IMR-90 (cell line): ENCODE measurements at regions not wholly inside any gene's neighbourhood (a gene's known extent, or its start where the extent isn't known, plus 50 kb on each side); places are given as distances from the start of the nearest gene placed in this dataset.

ENCODE experiments used
- ATAC-seq: fragments of 200-7000 bp; cut with Tn5 transposase; 2 replicates; pipeline ENCODE4 v1.9.1; 2020; ENCODE audit warnings: low read depth, mild to moderate bottlenecking, moderate library complexity
- BruUV-seq: library from RNA; stranded (reverse); fragments of 400-500 nt; replicated peaks from 2 replicates; lab custom pipeline; 2021; lab: Mats Ljungman, UMichigan
- CTCF ChIA-PET: fragments of 300-600 bp; formaldehyde crosslinking; extraction: SDS; loops from one replicate; lab custom pipeline; 2021; ENCODE audit warnings: antibody characterized with exemption; lab: Yijun Ruan, JAX
- POLR2A ChIA-PET: fragments of 300-600 bp; sonication (Branson Sonifier 250); formaldehyde crosslinking; loops from one replicate; lab custom pipeline; 2022; ENCODE audit warnings: antibody characterized with exemption; ENCODE audit not compliant: unreplicated experiment; lab: Charles Lee
- DNase-seq: peaks from one replicate; pipeline ENCODE4 v3.0.0; 2013
- H2AFZ ChIP-seq: replicated peaks from 2 replicates; pipeline ENCODE3; 2013; ENCODE audit warnings: low read length, mild to moderate bottlenecking; ENCODE audit not compliant: poor library complexity
- H2AK5ac ChIP-seq: 2 replicates; pipeline ENCODE4 v1.6.1; 2013; ENCODE audit warnings: low read depth, low read length, inconsistent platforms
- H2AK9ac ChIP-seq: replicated peaks from 2 replicates; pipeline ENCODE3; 2013; ENCODE audit warnings: mild to moderate bottlenecking, low read depth, low read length, moderate library complexity; ENCODE audit not compliant: poor library complexity
- H2BK120ac ChIP-seq: 2 replicates; pipeline ENCODE4 v1.6.1; 2013; ENCODE audit warnings: low read depth, low read length, inconsistent platforms
- H2BK15ac ChIP-seq: 3 replicates; pipeline ENCODE4 v1.6.1; 2013; ENCODE audit warnings: low read depth, low read length, inconsistent platforms
- H2BK20ac ChIP-seq: 2 replicates; pipeline ENCODE4 v1.6.1; 2013; ENCODE audit warnings: low read depth, mild to moderate bottlenecking, inconsistent platforms, low read length, moderate library complexity
- H2BK5ac ChIP-seq: 2 replicates; pipeline ENCODE4 v1.6.1; 2013; ENCODE audit warnings: mild to moderate bottlenecking, low read depth, low read length, inconsistent platforms; ENCODE audit not compliant: poor library complexity, severe bottlenecking
- H3K14ac ChIP-seq: replicated peaks from 2 replicates; pipeline ENCODE4 v1.6.1; 2013; ENCODE audit warnings: low read depth, low read length, inconsistent platforms
- H3K18ac ChIP-seq: 2 replicates; pipeline ENCODE4 v1.6.1; 2013; ENCODE audit warnings: low read depth, low read length, control low read depth
- H3K23ac ChIP-seq: 2 replicates; pipeline ENCODE4 v1.6.1; 2013; ENCODE audit warnings: low read depth, low read length, inconsistent platforms
- H3K27ac ChIP-seq: 2 replicates; pipeline ENCODE4 v1.5.1; 2013; ENCODE audit warnings: mild to moderate bottlenecking, control low read depth, low read length; ENCODE audit not compliant: insufficient read depth
- H3K27me3 ChIP-seq: 2 replicates; pipeline ENCODE4 v1.6.1; 2013; ENCODE audit warnings: low read length; ENCODE audit not compliant: control insufficient read depth, insufficient read depth
- H3K36me3 ChIP-seq: 2 replicates; pipeline ENCODE4 v1.6.1; 2013; ENCODE audit warnings: low read length, mixed read lengths; ENCODE audit not compliant: control insufficient read depth, insufficient read depth
- H3K4ac ChIP-seq: 2 replicates; pipeline ENCODE4 v1.6.1; 2013; ENCODE audit warnings: low read depth, low read length, inconsistent platforms
- H3K4me1 ChIP-seq: 2 replicates; pipeline ENCODE4 v1.6.1; 2013; ENCODE audit warnings: low read length, mixed read lengths; ENCODE audit not compliant: control insufficient read depth, insufficient read depth
- H3K4me2 ChIP-seq: 2 replicates; pipeline ENCODE4 v1.6.1; 2013; ENCODE audit warnings: low read depth, mild to moderate bottlenecking, control low read depth, low read length, moderate library complexity
- H3K4me3 ChIP-seq: 2 replicates; pipeline ENCODE4 v1.5.1; 2013; ENCODE audit warnings: low read depth, mild to moderate bottlenecking, control low read depth, low read length, moderate library complexity; ENCODE audit not compliant: insufficient read depth
- H3K56ac ChIP-seq: 2 replicates; pipeline ENCODE4 v1.6.1; 2013; ENCODE audit warnings: low read length, inconsistent platforms; ENCODE audit not compliant: insufficient read depth; ENCODE audit errors: extremely low read depth
- H3K79me1 ChIP-seq, 2 experiments: 2 replicates each; pipeline ENCODE4 v1.6.1; 2013; ENCODE audit warnings: low read length in 2 of 2, inconsistent platforms in 1 of 2, low read depth in 1 of 2
- H3K9ac ChIP-seq: 2 replicates; pipeline ENCODE4 v1.6.1; 2013; ENCODE audit warnings: low read depth, low read length, control low read depth
- H3K9me1 ChIP-seq: 2 replicates; pipeline ENCODE4 v1.6.1; 2013; ENCODE audit warnings: low read length, inconsistent platforms; ENCODE audit not compliant: insufficient read depth
- H3K9me3 ChIP-seq: 2 replicates; pipeline ENCODE4 v1.6.1; 2013; ENCODE audit warnings: low read length; ENCODE audit not compliant: control insufficient read depth, insufficient read depth
- H4K20me1 ChIP-seq: 2 replicates; pipeline ENCODE4 v1.6.1; 2013; ENCODE audit warnings: low read length, inconsistent platforms; ENCODE audit not compliant: insufficient read depth
- H4K5ac ChIP-seq: 2 replicates; pipeline ENCODE4 v1.6.1; 2013; ENCODE audit warnings: mild to moderate bottlenecking, low read depth, low read length, control low read depth
- H4K8ac ChIP-seq, 2 experiments: 2 replicates each; pipeline ENCODE4 v1.6.1; 2013; ENCODE audit warnings: low read depth in 2 of 2, low read length in 2 of 2, control low read depth in 1 of 2, inconsistent platforms in 1 of 2
- H4K91ac ChIP-seq: 2 replicates; pipeline ENCODE4 v1.6.1; 2013; ENCODE audit warnings: low read depth, low read length, inconsistent platforms; ENCODE audit not compliant: insufficient read depth
- BHLHE40 ChIP-seq: fragments of 150-350 bp; IDR thresholded peaks from 2 replicates; pipeline ENCODE4 v1.6.1; 2016; ENCODE audit warnings: mild to moderate bottlenecking, low read depth, low read length
- CEBPB ChIP-seq: IDR thresholded peaks from 2 replicates; pipeline ENCODE4 v1.6.1; 2012; ENCODE audit warnings: low read depth, low read length, improper control_type of control experiment
- CHD1 ChIP-seq: IDR thresholded peaks from 2 replicates; pipeline ENCODE4 v1.6.1; 2012; ENCODE audit warnings: low read depth, low read length, improper control_type of control experiment
- CTCF ChIP-seq: conservative IDR thresholded peaks from 2 replicates; pipeline ENCODE4 v1.5.1; 2012; ENCODE audit warnings: mild to moderate bottlenecking, low read depth, low read length, improper control_type of control experiment
- ELK1 ChIP-seq: fragments of 150-350 bp; IDR thresholded peaks from 2 replicates; pipeline ENCODE4 v1.6.1; 2016; ENCODE audit warnings: low read depth, mild to moderate bottlenecking, low read length, moderate library complexity, borderline replicate concordance
- FOS ChIP-seq: fragments of 150-350 bp; IDR thresholded peaks from 2 replicates; pipeline ENCODE4 v1.6.1; 2016; ENCODE audit warnings: low read depth, low read length
- MAFK ChIP-seq: IDR thresholded peaks from 2 replicates; pipeline ENCODE4 v1.6.1; 2012; ENCODE audit warnings: low read depth, low read length, improper control_type of control experiment
- MAZ ChIP-seq: IDR thresholded peaks from 2 replicates; pipeline ENCODE4 v1.6.1; 2012; ENCODE audit warnings: low read depth, mild to moderate bottlenecking, low read length, improper control_type of control experiment, moderate library complexity, borderline replicate concordance
- MXI1 ChIP-seq: IDR thresholded peaks from 2 replicates; pipeline ENCODE4 v1.6.1; 2012; ENCODE audit warnings: low read depth, mild to moderate bottlenecking, low read length, moderate library complexity, borderline replicate concordance
- NFE2L2 ChIP-seq: fragments of 150-350 bp; IDR thresholded peaks from 2 replicates; pipeline ENCODE4 v1.6.1; 2016; ENCODE audit warnings: low read depth, mild to moderate bottlenecking, low read length
- POLR2A ChIP-seq: IDR thresholded peaks from 2 replicates; pipeline ENCODE4 v1.6.1; 2012; ENCODE audit warnings: mild to moderate bottlenecking, low read depth, low read length
- RAD21 ChIP-seq: IDR thresholded peaks from 2 replicates; pipeline ENCODE4 v1.6.1; 2012; ENCODE audit warnings: low read length, improper control_type of control experiment
- RCOR1 ChIP-seq: IDR thresholded peaks from 2 replicates; pipeline ENCODE4 v1.6.1; 2012; ENCODE audit warnings: mild to moderate bottlenecking, low read length, improper control_type of control experiment; ENCODE audit not compliant: insufficient replicate concordance
- RFX5 ChIP-seq: IDR thresholded peaks from 2 replicates; pipeline ENCODE4 v1.8.0; 2012; ENCODE audit warnings: low read depth, mild to moderate bottlenecking, low read length, moderate library complexity
- SMC3 ChIP-seq: fragments of 150-350 bp; IDR thresholded peaks from 2 replicates; pipeline ENCODE4 v1.6.1; 2016; ENCODE audit warnings: low read depth, mild to moderate bottlenecking, antibody characterized with exemption, low read length, moderate library complexity
- USF2 ChIP-seq: fragments of 150-350 bp; IDR thresholded peaks from 2 replicates; pipeline ENCODE4 v1.6.1; 2017; ENCODE audit warnings: mild to moderate bottlenecking, antibody characterized with exemption, low read length, low read depth
- WGBS, 2 experiments: methylation state at CpG; one replicate each; pipeline versions ENCODE4 v1.1.5 to v1.1.7; 2013; ENCODE audit warnings: missing lambda C conversion rate in 2 of 2; ENCODE audit not compliant: insufficient read length in 1 of 2; ENCODE audit errors: extremely low coverage in 2 of 2; 5-methylcytosine and 5-hydroxymethylcytosine counted together
- dilution Hi-C: fragments of 300-500 bp; cut with HindIII; formaldehyde crosslinking; loops from one replicate; pipeline ENCODE4 v1.14.3; 2018; ENCODE audit warnings: low sequenced_read_pairs; ENCODE audit not compliant: unreplicated experiment
- in situ Hi-C: fragments of 300-500 bp; cut with MboI; formaldehyde crosslinking; loops from 3 replicates; pipeline ENCODE4 v1.14.3; 2019; ENCODE audit warnings: low sequenced_read_pairs, inconsistent platforms, mixed read lengths
- intact Hi-C: fragments of 100-400 bp; cut with micrococcal nuclease; formaldehyde crosslinking; loops from 2 replicates; pipeline ENCODE4 v1.10.0; 2022

GRCh38 chr3:89654031-89654430 is 546.6 kb downstream of the EPHA3 start:
- Histone ChIP-seq H3K4me1 (no peaks in the 10 kb centered on the region), H4K5ac (no peak overlapping the region)
- CTCF ChIA-PET: no interaction called here

More at GRCh38 chr3:89654031-89654430, 546.6 kb downstream of the EPHA3 start:
- no peak for DNase-seq
- no peak overlapping the region for H2BK20ac ChIP-seq
- no peak overlapping the region for H4K8ac ChIP-seq
- no peak for TF ChIP-seq ELK1
- no peak for TF ChIP-seq USF2
- no peak for TF ChIP-seq MAFK
- TF ChIP-seq RFX5: no peak
- no peak for TF ChIP-seq CHD1
- no peak for TF ChIP-seq RCOR1
- no peak for TF ChIP-seq BHLHE40
- TF ChIP-seq FOS: no peak
- TF ChIP-seq NFE2L2: no peak
- TF ChIP-seq SMC3: no peak
- no peak for TF ChIP-seq RAD21
- TF ChIP-seq MXI1: no peak
- no peak for TF ChIP-seq MAZ
- TF ChIP-seq CTCF: no peak
- no peak for TF ChIP-seq POLR2A
- no peak for TF ChIP-seq CEBPB
- no peaks in the 10 kb centered on the region for H3K27me3 ChIP-seq
- H3K9me3 ChIP-seq: peaks cover 2% of the 10 kb centered on the region; the same call in 1 of the 2 replicates
- no peak overlapping the region for H2BK15ac ChIP-seq
- H3K18ac ChIP-seq: no peak overlapping the region
- no peak overlapping the region for H2AK5ac ChIP-seq
- no peak overlapping the region for H3K27ac ChIP-seq
- no peak for ATAC-seq
- in situ Hi-C loops: no loop called here
- no peak overlapping the region for H3K23ac ChIP-seq
- no peak overlapping the region for H2BK5ac ChIP-seq
- POLR2A ChIA-PET: no interaction called here
- H2AFZ ChIP-seq: no peak overlapping the region
- no peak overlapping the region for H3K56ac ChIP-seq
- H3K4me3 ChIP-seq: no peak overlapping the region
- H3K4ac ChIP-seq: no peak overlapping the region
- H2AK9ac ChIP-seq: no peak overlapping the region
- no peak overlapping the region for H3K9ac ChIP-seq
- H3K79me1 ChIP-seq: no peaks in the 10 kb centered on the region
- no peaks in the 10 kb centered on the region for H3K9me1 ChIP-seq
- H3K4me2 ChIP-seq: no peak overlapping the region
- intact Hi-C loops: no loop called here
- no peak overlapping the region for H3K14ac ChIP-seq
- BruUV-seq: no TSS peak
- WGBS, 2 experiments: no CpG with 5 or more reads among the region's 1 CpG
- no peak overlapping the region for H2BK120ac ChIP-seq
- no peaks in the 10 kb centered on the region for H4K20me1 ChIP-seq
- H3K36me3 ChIP-seq: no peaks in the 10 kb centered on the region
- dilution Hi-C loops: no loop called here
- no peak overlapping the region for H4K91ac ChIP-seq
